NCI-H460 (cell line): ENCODE measurements at regions not wholly inside any gene's neighbourhood (a gene's known extent, or its start where the extent isn't known, plus 50 kb on each side); places are given as distances from the start of the nearest gene placed in this dataset.
A peak's percentile ranks its signal among the peaks of the same experiment; 100 is the strongest.

Experiments used
- DNase-seq: peaks from one replicate; pipeline ENCODE4 v3.0.0-alpha.2; 2016; ENCODE audit warnings: low read depth; ENCODE audit errors: extremely low read depth

- no peak for DNase-seq
Measured at GRCh38 chr1:90161625-90162024, 166.7 kb downstream of the ZNF326 start.

- DNase-seq, result no peak
Measured at GRCh38 chr1:90155721-90156487, 161.0 kb downstream of the ZNF326 start.

- DNase-seq, result no peak
Measured at GRCh38 chr1:90154711-90155110, 159.8 kb downstream of the ZNF326 start.

GRCh38 chr1:90149101-90149500, 154.2 kb downstream of the ZNF326 start:
- DNase-seq, result no peak

GRCh38 chr1:90147093-90147492, 152.2 kb downstream of the ZNF326 start:
- DNase-seq, result no peak

GRCh38 chr1:90144820-90145219, 149.9 kb downstream of the ZNF326 start:
- DNase-seq, result no peak

- DNase-seq, result no peak
Measured at GRCh38 chr1:90143591-90143990, 148.7 kb downstream of the ZNF326 start.

GRCh38 chr1:90142697-90143096, 147.8 kb downstream of the ZNF326 start:
- DNase-seq, result no peak

- no peak for DNase-seq
Measured at GRCh38 chr1:90139837-90140236, 144.9 kb downstream of the ZNF326 start.

- no peak for DNase-seq
Measured at GRCh38 chr1:90135286-90135685, 140.4 kb downstream of the ZNF326 start.

GRCh38 chr1:90134175-90134955, 139.5 kb downstream of the ZNF326 start:
- DNase-seq, result no peak

GRCh38 chr1:90133133-90133532, 138.2 kb downstream of the ZNF326 start:
- peak; percentile 9 for DNase-seq

GRCh38 chr1:90132306-90132705, 137.4 kb downstream of the ZNF326 start:
- DNase-seq, result no peak

GRCh38 chr1:90127288-90127953, 132.5 kb downstream of the ZNF326 start:
- DNase-seq, result no peak

GRCh38 chr1:90126834-90127233, 131.9 kb downstream of the ZNF326 start:
- no peak for DNase-seq

GRCh38 chr1:90122654-90123340, 127.9 kb downstream of the ZNF326 start:
- no peak for DNase-seq

GRCh38 chr1:90114521-90115141, 119.7 kb downstream of the ZNF326 start:
- DNase-seq, result peak; percentile 53

- DNase-seq, result no peak
Measured at GRCh38 chr1:90107990-90108389, 113.1 kb downstream of the ZNF326 start.

GRCh38 chr1:90106311-90106710, 111.4 kb downstream of the ZNF326 start:
- no peak for DNase-seq

- DNase-seq, result no peak
Measured at GRCh38 chr1:90104941-90105538, 110.1 kb downstream of the ZNF326 start.
